GM13976 (cell line): ENCODE measurements at regions not wholly inside any gene's neighbourhood (a gene's known extent, or its start where the extent isn't known, plus 50 kb on each side); places are given as distances from the start of the nearest gene placed in this dataset.
A peak's percentile ranks its signal among the peaks of the same experiment; 100 is the strongest.
"Not testable (repeated sequence)": the region's sequence is repeated elsewhere in the genome, so short reads cannot be mapped to it uniquely, and the experiment has no call there.

Experiments
- DNase-seq: peaks from one replicate; pipeline ENCODE4 v3.0.0; 2012; ENCODE audit warnings: low spot score
- CTCF ChIP-seq: IDR thresholded peaks from 2 replicates; pipeline ENCODE4 v1.5.1; 2012; ENCODE audit warnings: borderline replicate concordance, mild to moderate bottlenecking; ENCODE audit not compliant: insufficient read depth; ENCODE audit errors: extremely low read depth, missing control alignments, control extremely low read depth
- in situ Hi-C: fragments of 300-500 bp; cut with MboI; formaldehyde crosslinking; loops from one replicate; pipeline ENCODE4 v1.12.0; 2022; ENCODE audit warnings: low sequenced_read_pairs, mixed read lengths, inconsistent platforms; ENCODE audit not compliant: unreplicated experiment

- DNase-seq, result no peak
- in situ Hi-C loops, result no loop called here
These were observed 1522.3 kb upstream of the TPTE start for GRCh38 chr21:8998946-8999681.

GRCh38 chr21:9000132-9000531 is 1521.3 kb upstream of the TPTE start:
- in situ Hi-C loops, DNase-seq: not testable (repeated sequence)

More at GRCh38 chr21:8998946-8999681, 1522.3 kb upstream of the TPTE start:
- TF ChIP-seq CTCF, result peak; percentile 0

- DNase-seq, in situ Hi-C loops: not testable (repeated sequence)
These were observed 1520.7 kb upstream of the TPTE start for GRCh38 chr21:9000671-9001070.

- DNase-seq, in situ Hi-C loops: not testable (repeated sequence)
These were observed 1519.3 kb upstream of the TPTE start for GRCh38 chr21:9001890-9002663.

- DNase-seq, in situ Hi-C loops: not testable (repeated sequence)
These were observed 1517.2 kb upstream of the TPTE start for GRCh38 chr21:9003909-9004814.

- DNase-seq, in situ Hi-C loops: not testable (repeated sequence)
These were observed 1516.4 kb upstream of the TPTE start for GRCh38 chr21:9004815-9005518.

- not testable (repeated sequence) for DNase-seq
These were observed 1515.7 kb upstream of the TPTE start for GRCh38 chr21:9005671-9006070.

GRCh38 chr21:9006111-9006510 is 1515.3 kb upstream of the TPTE start:
- in situ Hi-C loops, DNase-seq: not testable (repeated sequence)

More at GRCh38 chr21:9005671-9006070, 1515.7 kb upstream of the TPTE start:
- in situ Hi-C loops, result not testable (repeated sequence)

GRCh38 chr21:9006553-9007323 is 1514.6 kb upstream of the TPTE start:
- in situ Hi-C loops, DNase-seq: not testable (repeated sequence)

- in situ Hi-C loops, result no loop called here
- TF ChIP-seq CTCF, result no peak
These were observed 1512.7 kb upstream of the TPTE start for GRCh38 chr21:9008636-9009035.

GRCh38 chr21:9009267-9010016 is 1511.9 kb upstream of the TPTE start:
- DNase-seq, in situ Hi-C loops: not testable (repeated sequence)

More at GRCh38 chr21:9008636-9009035, 1512.7 kb upstream of the TPTE start:
- DNase-seq, result no peak

GRCh38 chr21:9010121-9010795 is 1511.1 kb upstream of the TPTE start:
- DNase-seq, in situ Hi-C loops: not testable (repeated sequence)
